GM10266 (cell line): ENCODE measurements at regions not wholly inside any gene's neighbourhood (a gene's known extent, or its start where the extent isn't known, plus 50 kb on each side); places are given as distances from the start of the nearest gene placed in this dataset.

ENCODE experiments used
- DNase-seq: peaks from one replicate; pipeline ENCODE4 v3.0.0; 2012; ENCODE audit errors: extremely low spot score
- CTCF ChIP-seq: IDR thresholded peaks from 2 replicates; pipeline ENCODE4 v1.5.1; 2012; ENCODE audit warnings: mild to moderate bottlenecking, low read depth; ENCODE audit not compliant: control insufficient read depth, insufficient read depth; ENCODE audit errors: missing control alignments

GRCh38 chr10:15462253-15462897 is 91.3 kb upstream of the FAM171A1 start:
- no peak for DNase-seq
- TF ChIP-seq CTCF: no peak

GRCh38 chr10:15461353-15462108 is 90.4 kb upstream of the FAM171A1 start:
- DNase-seq: peak; percentile 11
- TF ChIP-seq CTCF: peak; percentile 42

GRCh38 chr10:15460661-15461060 is 89.6 kb upstream of the FAM171A1 start:
- no peak for TF ChIP-seq CTCF
- DNase-seq: no peak

GRCh38 chr10:15459218-15459617 is 88.1 kb upstream of the FAM171A1 start:
- DNase-seq: no peak
- no peak for TF ChIP-seq CTCF

GRCh38 chr10:15457382-15457781 is 86.3 kb upstream of the FAM171A1 start:
- no peak for DNase-seq
- TF ChIP-seq CTCF: no peak

- no peak for DNase-seq
- TF ChIP-seq CTCF: no peak
These were observed 84.4 kb upstream of the FAM171A1 start for GRCh38 chr10:15455456-15455855.

- no peak for TF ChIP-seq CTCF
- DNase-seq: no peak
These were observed 82.8 kb upstream of the FAM171A1 start for GRCh38 chr10:15453926-15454325.
